Endothelial cell of umbilical vein (primary cell): ENCODE measurements at regions not wholly inside any gene's neighbourhood (a gene's known extent, or its start where the extent isn't known, plus 50 kb on each side); places are given as distances from the start of the nearest gene placed in this dataset.

Source experiments
- BruUV-seq: library from RNA; stranded (reverse); fragments of 400-500 nt; replicated peaks from 2 replicates; lab custom pipeline; 2021; lab: Mats Ljungman, UMichigan
- CTCF ChIA-PET: fragments of 300-600, 350-600 bp; sonication (Branson Sonifier 250); formaldehyde crosslinking; loops from one replicate; lab custom pipeline; 2021; ENCODE audit warnings: antibody characterized with exemption, inconsistent platforms; lab: Charles Lee
- POLR2A ChIA-PET: fragments of 300-600, 350-600 bp; sonication (Branson Sonifier 250); formaldehyde crosslinking; loops from one replicate; lab custom pipeline; 2021; ENCODE audit warnings: antibody characterized with exemption, inconsistent platforms; lab: Charles Lee
- DNase-seq: peaks from one replicate; pipeline ENCODE4 v3.0.0-alpha.2; 2011; ENCODE audit warnings: low read depth, low spot score
- FAIRE-seq: peaks from 2 replicates; lab custom pipeline; 2011; peaks lifted over from hg19 to GRCh38; lab: Jason Lieb, UNC
- H2AFZ ChIP-seq: 2 replicates; pipeline ENCODE4 v1.6.0; 2012; ENCODE audit warnings: low read depth, low read length, control low read depth, inconsistent platforms
- H3K27ac ChIP-seq: 2 replicates; pipeline ENCODE4 v1.5.1; 2011; ENCODE audit warnings: low read depth, mild to moderate bottlenecking, control low read depth, low read length, moderate library complexity; ENCODE audit not compliant: insufficient read depth
- H3K27me3 ChIP-seq, 2 experiments: 2 replicates each; pipeline versions ENCODE4 v1.6.0 to v1.6.1; 2011; ENCODE audit warnings: low read length in 2 of 2, mixed read lengths in 1 of 2; ENCODE audit not compliant: control insufficient read depth in 2 of 2, insufficient read depth in 2 of 2
- H3K36me3 ChIP-seq, 2 experiments: 2 replicates in 1 of 2; 3 replicates in 1 of 2; pipeline ENCODE4 v1.5.1; 2011; ENCODE audit warnings: low read length in 2 of 2, mild to moderate bottlenecking in 1 of 2, moderate library complexity in 1 of 2; ENCODE audit not compliant: control insufficient read depth in 2 of 2, insufficient read depth in 2 of 2; ENCODE audit errors: extremely low read depth in 1 of 2
- H3K4me1 ChIP-seq: 3 replicates; pipeline ENCODE4 v1.5.1; 2011; ENCODE audit warnings: mild to moderate bottlenecking, low read length; ENCODE audit not compliant: control insufficient read depth, insufficient read depth; ENCODE audit errors: extremely low read depth
- H3K4me2 ChIP-seq: 2 replicates; pipeline ENCODE4 v1.6.1; 2011; ENCODE audit warnings: low read length, control low read depth, mixed read lengths; ENCODE audit not compliant: insufficient read depth
- H3K4me3 ChIP-seq, 3 experiments: fragments of 200-600 bp in 1 of 3; sonication (generic), shearing (Covaris generic) in 1 of 3; replicated peaks in 1 of 3; 2 replicates each; pipeline ENCODE4 v1.5.1; 2011 to 2016; ENCODE audit warnings: control low read depth in 3 of 3, low read length in 3 of 3, mild to moderate bottlenecking in 2 of 3, inconsistent platforms in 1 of 3, low read depth in 1 of 3, moderate library complexity in 1 of 3; ENCODE audit not compliant: insufficient read depth in 1 of 3
- H3K79me2 ChIP-seq: 2 replicates; pipeline ENCODE4 v1.6.0; 2012; ENCODE audit warnings: low read length, inconsistent platforms; ENCODE audit not compliant: control insufficient read depth, insufficient read depth
- H3K9ac ChIP-seq: replicated peaks from 2 replicates; pipeline ENCODE3; 2011; ENCODE audit warnings: low read length, control low read depth; ENCODE audit not compliant: insufficient read depth; ENCODE audit errors: extremely low read depth
- H3K9me1 ChIP-seq: replicated peaks from 3 replicates; pipeline ENCODE4 v1.6.0; 2011; ENCODE audit warnings: mild to moderate bottlenecking, low read length; ENCODE audit not compliant: control insufficient read depth, insufficient read depth; ENCODE audit errors: extremely low read depth
- H3K9me3 ChIP-seq: replicated peaks from 2 replicates; pipeline ENCODE4 v1.5.1; 2012; ENCODE audit warnings: low read length, inconsistent platforms; ENCODE audit not compliant: control insufficient read depth, insufficient read depth
- H4K20me1 ChIP-seq: replicated peaks from 2 replicates; pipeline ENCODE3; 2011; ENCODE audit warnings: mild to moderate bottlenecking, low read length; ENCODE audit not compliant: control insufficient read depth, insufficient read depth; ENCODE audit errors: extremely low read depth
- EZH2 ChIP-seq: IDR thresholded peaks from 2 replicates; pipeline ENCODE4 v1.6.1; 2012; ENCODE audit warnings: borderline replicate concordance, low read depth, mild to moderate bottlenecking, moderate library complexity, low read length, inconsistent platforms; ENCODE audit not compliant: severe bottlenecking
- FOS ChIP-seq: IDR thresholded peaks from 2 replicates; pipeline ENCODE4 v1.6.1; 2011; ENCODE audit warnings: mild to moderate bottlenecking, low read length, moderate library complexity, borderline replicate concordance; ENCODE audit not compliant: insufficient read depth
- GATA2 ChIP-seq: IDR thresholded peaks from 2 replicates; pipeline ENCODE4 v1.7.0; 2011; ENCODE audit warnings: low read depth, mild to moderate bottlenecking, moderate library complexity, mixed read lengths, low read length; ENCODE audit not compliant: insufficient read length, insufficient read depth
- JUN ChIP-seq: IDR thresholded peaks from 2 replicates; pipeline ENCODE4 v1.6.1; 2011; ENCODE audit warnings: borderline replicate concordance, low read depth; ENCODE audit not compliant: insufficient read length, insufficient read depth
- MYC ChIP-seq: IDR thresholded peaks from one replicate; pipeline ENCODE4 v1.6.1; 2011; ENCODE audit warnings: mild to moderate bottlenecking, low read depth, low read length
- POLR2A ChIP-seq: IDR thresholded peaks from 2 replicates; pipeline ENCODE4 v1.6.1; 2012; ENCODE audit warnings: low read depth, mild to moderate bottlenecking, control low read depth, low read length
- POLR2AphosphoS5 ChIP-seq: IDR thresholded peaks from 2 replicates; pipeline ENCODE4 v1.6.1; 2012; ENCODE audit warnings: low read depth, mild to moderate bottlenecking, control low read depth, low read length, moderate library complexity; ENCODE audit not compliant: insufficient read depth
- dilution Hi-C: fragments of 300-500 bp; cut with MboI; formaldehyde crosslinking; loops from one replicate; pipeline ENCODE4 v1.15.0; 2019; ENCODE audit warnings: low sequenced_read_pairs; ENCODE audit not compliant: extremely low pct_ligation_motif_present
- intact Hi-C: fragments of 100-400 bp; cut with micrococcal nuclease; formaldehyde crosslinking; loops from one replicate; pipeline ENCODE4 v1.10.0; 2022
- TF ChIP-seq, protein P1 (sequence below): IDR thresholded peaks from 2 replicates; pipeline ENCODE4 v1.6.1; 2011; ENCODE audit not compliant: insufficient read depth, insufficient read length
- TF ChIP-seq, protein P2 (sequence below), 2 donors: IDR thresholded peaks; 1 replicate in 1 of 2; 2 replicates in 1 of 2; pipeline ENCODE4 v1.5.1; 2011; ENCODE audit warnings: low read length in 2 of 2, mild to moderate bottlenecking in 2 of 2, moderate library complexity in 2 of 2, control low read depth in 1 of 2, inconsistent platforms in 1 of 2, low read depth in 1 of 2; ENCODE audit not compliant: insufficient read depth in 1 of 2; ENCODE audit errors: extremely low read depth in 1 of 2

DNA sequence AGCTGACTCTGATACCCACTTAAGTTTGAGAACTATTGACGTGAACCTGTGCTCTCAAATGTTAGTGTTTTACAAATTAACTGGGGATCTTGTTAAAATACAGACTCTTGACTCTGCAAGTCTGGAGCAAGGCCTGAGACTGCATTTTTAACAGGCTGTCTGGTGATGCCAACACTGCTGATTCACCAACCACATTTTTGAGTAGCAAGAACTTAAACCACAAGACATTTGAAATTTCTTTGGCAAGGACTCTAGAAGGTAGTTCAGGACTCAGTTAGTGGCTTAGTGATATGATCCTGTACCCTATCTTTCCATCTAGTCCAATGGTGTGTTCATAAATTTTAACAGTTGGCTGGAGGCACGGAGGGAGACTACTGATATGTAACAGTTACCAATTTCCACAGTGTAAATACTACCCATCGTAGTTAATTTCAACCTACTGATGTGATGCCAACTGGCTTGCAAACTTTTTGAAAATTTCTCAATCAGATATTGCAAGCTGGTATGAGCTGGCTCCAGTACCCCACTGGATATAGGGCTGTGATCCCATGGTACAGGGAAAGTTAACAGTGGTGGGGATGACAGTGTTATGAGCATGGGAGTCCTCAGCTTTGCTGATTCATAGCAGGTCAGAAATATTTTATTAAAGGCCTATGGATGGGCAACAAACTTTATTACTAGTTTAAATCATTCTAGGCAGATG, 255.1 kb downstream of the TBC1D4 start:
- Histone ChIP-seq H3K9ac (no peak overlapping the region), H4K20me1 (no peaks in the 10 kb centered on the region), H3K9me1 (no peaks in the 10 kb centered on the region), H3K27ac (no peak overlapping the region), H3K27me3 (peaks cover 0 to 4% of the 10 kb centered on the region in 2 experiments), H3K36me3 (no peaks in the 10 kb centered on the region), H3K4me3 (no peak overlapping the region), H3K9me3 (no peaks in the 10 kb centered on the region), H3K79me2 (no peaks in the 10 kb centered on the region), H2AFZ (no peak overlapping the region), H3K4me1 (no peaks in the 10 kb centered on the region), H3K4me2 (no peak overlapping the region)
- dilution Hi-C loops, result no loop called here
- POLR2A ChIA-PET, result no interaction called here
- no peak for DNase-seq
- BruUV-seq, result no TSS peak
- FAIRE-seq, result no peak
- TF ChIP-seq GATA2, result no peak
- no peak for TF ChIP-seq EZH2
- no peak for TF ChIP-seq FOS
- TF ChIP-seq POLR2A, result no peak
- no peak for TF ChIP-seq POLR2AphosphoS5
- no peak for TF ChIP-seq JUN
- TF ChIP-seq MYC, result no peak
- TF ChIP-seq, protein P1, sequence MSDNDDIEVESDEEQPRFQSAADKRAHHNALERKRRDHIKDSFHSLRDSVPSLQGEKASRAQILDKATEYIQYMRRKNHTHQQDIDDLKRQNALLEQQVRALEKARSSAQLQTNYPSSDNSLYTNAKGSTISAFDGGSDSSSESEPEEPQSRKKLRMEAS, result no peak
- TF ChIP-seq, protein P2, sequence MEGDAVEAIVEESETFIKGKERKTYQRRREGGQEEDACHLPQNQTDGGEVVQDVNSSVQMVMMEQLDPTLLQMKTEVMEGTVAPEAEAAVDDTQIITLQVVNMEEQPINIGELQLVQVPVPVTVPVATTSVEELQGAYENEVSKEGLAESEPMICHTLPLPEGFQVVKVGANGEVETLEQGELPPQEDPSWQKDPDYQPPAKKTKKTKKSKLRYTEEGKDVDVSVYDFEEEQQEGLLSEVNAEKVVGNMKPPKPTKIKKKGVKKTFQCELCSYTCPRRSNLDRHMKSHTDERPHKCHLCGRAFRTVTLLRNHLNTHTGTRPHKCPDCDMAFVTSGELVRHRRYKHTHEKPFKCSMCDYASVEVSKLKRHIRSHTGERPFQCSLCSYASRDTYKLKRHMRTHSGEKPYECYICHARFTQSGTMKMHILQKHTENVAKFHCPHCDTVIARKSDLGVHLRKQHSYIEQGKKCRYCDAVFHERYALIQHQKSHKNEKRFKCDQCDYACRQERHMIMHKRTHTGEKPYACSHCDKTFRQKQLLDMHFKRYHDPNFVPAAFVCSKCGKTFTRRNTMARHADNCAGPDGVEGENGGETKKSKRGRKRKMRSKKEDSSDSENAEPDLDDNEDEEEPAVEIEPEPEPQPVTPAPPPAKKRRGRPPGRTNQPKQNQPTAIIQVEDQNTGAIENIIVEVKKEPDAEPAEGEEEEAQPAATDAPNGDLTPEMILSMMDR (IDR thresholded peaks at IDR 0.05; ENCODE audit: extremely low read depth in 1 of 2, insufficient read depth in 1 of 2, low read depth in 1 of 2, low read length in 2 of 2), result no peak
- intact Hi-C loops, result no loop called here
- CTCF ChIA-PET, result interaction anchor here (1.2 kb wide), 1 partner anchor 653 kb away, joined by 4 read pairs; no protein-coding TSS in a partner anchor
